GM10248 (cell line): ENCODE measurements at regions not wholly inside any gene's neighbourhood (a gene's known extent, or its start where the extent isn't known, plus 50 kb on each side); places are given as distances from the start of the nearest gene placed in this dataset.

Experiments
- CTCF ChIA-PET: fragments of 300-600 bp; sonication (Branson Sonifier 250); formaldehyde crosslinking; extraction: SDS; loops from one replicate; lab custom pipeline; 2021; ENCODE audit warnings: antibody characterized with exemption; lab: Yijun Ruan, JAX
- POLR2A ChIA-PET: fragments of 350-650 bp; sonication (Branson Sonifier 250); formaldehyde crosslinking; extraction: SDS; loops from one replicate; lab custom pipeline; 2020; ENCODE audit warnings: antibody characterized with exemption; lab: Yijun Ruan, JAX
- DNase-seq: peaks from one replicate; pipeline ENCODE4 v3.0.0; 2012; ENCODE audit errors: extremely low spot score
- CTCF ChIP-seq: IDR thresholded peaks from 2 replicates; pipeline ENCODE4 v1.5.1; 2012; ENCODE audit warnings: mild to moderate bottlenecking, low read depth; ENCODE audit errors: extremely low read depth, missing control alignments, control extremely low read depth

- ChIA-PET POLR2A (no interaction called here), CTCF (interaction anchor here (1.1 to 2.5 kb wide), 3 partner anchors 17 to 36 kb away, joined by 3 to 9 read pairs (median 4); no protein-coding TSS in a partner anchor)
- TF ChIP-seq CTCF, result no peak
- no peak for DNase-seq
Measured at GRCh38 chr7:128172151-128172550, 68.9 kb upstream of the LEP start.

GRCh38 chr7:128172963-128173362, 68.1 kb upstream of the LEP start:
- DNase-seq, result no peak
- no peak for TF ChIP-seq CTCF
- ChIA-PET CTCF (interaction anchor here (1.1 to 2.5 kb wide), 2 partner anchors 18 to 37 kb away, joined by 4 to 9 read pairs; no protein-coding TSS in a partner anchor), POLR2A (no interaction called here)

GRCh38 chr7:128174386-128174785, 66.7 kb upstream of the LEP start:
- no peak for DNase-seq
- TF ChIP-seq CTCF, result no peak
- ChIA-PET POLR2A (no interaction called here), CTCF (interaction anchor here (2.0 kb wide), 1 partner anchor 39 kb away, joined by 8 read pairs; no protein-coding TSS in a partner anchor)

GRCh38 chr7:128176696-128177095, 64.4 kb upstream of the LEP start:
- ChIA-PET CTCF (no interaction called here), POLR2A (no interaction called here)
- no peak for DNase-seq
- no peak for TF ChIP-seq CTCF

GRCh38 chr7:128177768-128178550, 63.1 kb upstream of the LEP start:
- TF ChIP-seq CTCF, result no peak
- ChIA-PET CTCF (interaction anchor here (0.8 to 3.1 kb wide), 4 partner anchors 14 to 830 kb away, joined by 3 to 14 read pairs (median 3); no protein-coding TSS in a partner anchor), POLR2A (no interaction called here)
- no peak for DNase-seq

GRCh38 chr7:128178611-128179010, 62.5 kb upstream of the LEP start:
- CTCF ChIA-PET, result interaction anchor here (0.8 to 3.1 kb wide), 5 partner anchors 12 to 831 kb away, joined by 3 to 14 read pairs (median 3); no protein-coding TSS in a partner anchor

More at GRCh38 chr7:128178611-128179010, 62.5 kb upstream of the LEP start:
- no peak for DNase-seq
- no peak for TF ChIP-seq CTCF
- POLR2A ChIA-PET, result no interaction called here
